ENCODE measurements at regions not wholly inside any gene's neighbourhood (a gene's known extent, or its start where the extent isn't known, plus 50 kb on each side); places are given as distances from the start of the nearest gene placed in this dataset.

- no peak for TF ChIP-seq CTCF (IDR thresholded peaks at IDR 0.05)
- no peak for TF ChIP-seq POLR2A (IDR thresholded peaks at IDR 0.05)
Measured at GRCh38 chr19:29048873-29049272, 164.1 kb downstream of the UQCRFS1 start.

Measured in vagina (tissue), 2 donors.